Liver (tissue), 8 donors: ENCODE measurements at regions not wholly inside any gene's neighbourhood (a gene's known extent, or its start where the extent isn't known, plus 50 kb on each side); places are given as distances from the start of the nearest gene placed in this dataset.

Source experiments
- DNase-seq: peaks from one replicate; pipeline ENCODE4 v3.0.0-alpha.2; 2017; ENCODE audit warnings: low spot score
- H3K27ac ChIP-seq, 2 donors: one replicate each; pipeline ENCODE4 v1.7.0; 2013; ENCODE audit warnings: inconsistent platforms in 2 of 2, low read length in 2 of 2, control low read depth in 1 of 2, low read depth in 1 of 2, mild to moderate bottlenecking in 1 of 2
- H3K27me3 ChIP-seq, 4 donors: one replicate each; pipeline versions ENCODE4 v1.6.1 to v1.7.0; 2013; ENCODE audit warnings: low read length in 3 of 4, inconsistent platforms in 1 of 4, mild to moderate bottlenecking in 1 of 4, moderate library complexity in 1 of 4; ENCODE audit not compliant: control insufficient read depth in 4 of 4, insufficient read depth in 4 of 4
- H3K36me3 ChIP-seq, 4 donors: one replicate each; pipeline versions ENCODE4 v1.6.1 to v1.7.0; 2013; ENCODE audit warnings: low read length in 3 of 4, mild to moderate bottlenecking in 3 of 4, low read depth in 1 of 4, moderate library complexity in 1 of 4; ENCODE audit not compliant: control insufficient read depth in 4 of 4, insufficient read depth in 3 of 4
- H3K4me1 ChIP-seq, 4 donors: one replicate each; pipeline versions ENCODE4 v1.6.1 to v1.7.0; 2013; ENCODE audit warnings: low read length in 3 of 4, mild to moderate bottlenecking in 3 of 4, moderate library complexity in 1 of 4; ENCODE audit not compliant: control insufficient read depth in 4 of 4, insufficient read depth in 4 of 4
- H3K4me3 ChIP-seq, 3 donors: one replicate each; pipeline versions ENCODE4 v1.6.1 to v1.7.0; 2013; ENCODE audit warnings: low read length in 3 of 3, control low read depth in 1 of 3, low read depth in 1 of 3, mild to moderate bottlenecking in 1 of 3
- H3K9ac ChIP-seq, 2 donors: one replicate each; pipeline ENCODE4 v1.7.0; 2013; ENCODE audit warnings: low read length in 2 of 2, mild to moderate bottlenecking in 2 of 2, moderate library complexity in 2 of 2, control low read depth in 1 of 2, low read depth in 1 of 2
- H3K9me3 ChIP-seq, 4 donors: one replicate each; pipeline versions ENCODE4 v1.6.1 to v1.7.0; 2013; ENCODE audit warnings: low read length in 3 of 4; ENCODE audit not compliant: control insufficient read depth in 4 of 4
- EGR1 ChIP-seq, 2 donors: IDR thresholded peaks; 2 replicates each; pipeline ENCODE4 v1.6.1; 2016 to 2018; ENCODE audit warnings: antibody characterized with exemption in 2 of 2, low read depth in 2 of 2
- FOXA1 ChIP-seq: IDR thresholded peaks from 2 replicates; pipeline ENCODE4 v1.6.1; 2016; ENCODE audit warnings: antibody characterized with exemption
- FOXA2 ChIP-seq: IDR thresholded peaks from 2 replicates; pipeline ENCODE4 v1.6.1; 2016; ENCODE audit warnings: antibody characterized with exemption
- GABPA ChIP-seq, 2 donors: IDR thresholded peaks in 1 of 2; conservative IDR thresholded peaks in 1 of 2; 2 replicates each; pipeline ENCODE4 v1.6.1; 2016; ENCODE audit warnings: antibody characterized with exemption in 2 of 2, mild to moderate bottlenecking in 1 of 2, moderate library complexity in 1 of 2
- HNF4A ChIP-seq, 2 donors: conservative IDR thresholded peaks; 2 replicates each; pipeline ENCODE4 v1.6.1; 2016; ENCODE audit warnings: antibody characterized with exemption in 2 of 2, mild to moderate bottlenecking in 2 of 2
- HNF4G ChIP-seq: IDR thresholded peaks from 2 replicates; pipeline ENCODE4 v1.6.1; 2016; ENCODE audit warnings: antibody characterized with exemption
- JUND ChIP-seq, 2 donors: IDR thresholded peaks; 2 replicates each; pipeline ENCODE4 v1.6.1; 2016; ENCODE audit warnings: antibody characterized with exemption in 2 of 2
- NR2F2 ChIP-seq: IDR thresholded peaks from 2 replicates; pipeline ENCODE4 v1.6.1; 2016; ENCODE audit warnings: antibody characterized with exemption
- RAD21 ChIP-seq, 2 donors: IDR thresholded peaks; 2 replicates each; pipeline ENCODE4 v1.6.1; 2016; ENCODE audit warnings: antibody characterized with exemption in 2 of 2, mild to moderate bottlenecking in 2 of 2
- RXRA ChIP-seq, 2 donors: IDR thresholded peaks; 2 replicates each; pipeline ENCODE4 v1.6.1; 2017 to 2018; ENCODE audit warnings: antibody characterized with exemption in 2 of 2, mild to moderate bottlenecking in 1 of 2
- SP1 ChIP-seq: IDR thresholded peaks from 2 replicates; pipeline ENCODE4 v1.6.1; 2018; ENCODE audit warnings: antibody characterized with exemption, mild to moderate bottlenecking
- TAF1 ChIP-seq: conservative IDR thresholded peaks from 2 replicates; pipeline ENCODE4 v1.6.1; 2016; ENCODE audit warnings: antibody characterized with exemption, mild to moderate bottlenecking
- YY1 ChIP-seq: IDR thresholded peaks from 2 replicates; pipeline ENCODE4 v1.6.1; 2016; ENCODE audit warnings: antibody characterized with exemption, mild to moderate bottlenecking
- WGBS: extraction: QIAGEN DNeasy Blood & Tissue Kit; methylation state at CpG from one replicate; pipeline ENCODE4 v1.1.7; 2013; 5-methylcytosine and 5-hydroxymethylcytosine counted together
- TF ChIP-seq, protein P1 (sequence below): IDR thresholded peaks from 2 replicates; pipeline ENCODE4 v1.6.1; 2016; ENCODE audit warnings: antibody characterized with exemption
- TF ChIP-seq, protein P2 (sequence below): IDR thresholded peaks from 2 replicates; pipeline ENCODE4 v1.6.1; 2016; ENCODE audit warnings: antibody characterized with exemption, mild to moderate bottlenecking
- TF ChIP-seq, protein P3 (sequence below): fragments of 150-350 bp; IDR thresholded peaks from 2 replicates; pipeline ENCODE4 v1.5.1; 2017; ENCODE audit warnings: improper control_type of control experiment, low read depth, low read length; ENCODE audit not compliant: missing input control
- TF ChIP-seq, protein P4 (sequence below): IDR thresholded peaks from 2 replicates; pipeline ENCODE4 v1.6.1; 2016; ENCODE audit warnings: antibody characterized with exemption
- TF ChIP-seq, protein P5 (sequence below): IDR thresholded peaks from 2 replicates; pipeline ENCODE4 v1.6.1; 2016; ENCODE audit warnings: antibody characterized with exemption
- donor health status: healthy.
- donor health status: healthy.
- donor health status: healthy.
- donor health status: healthy.
- donor health status: healthy.

DNA sequence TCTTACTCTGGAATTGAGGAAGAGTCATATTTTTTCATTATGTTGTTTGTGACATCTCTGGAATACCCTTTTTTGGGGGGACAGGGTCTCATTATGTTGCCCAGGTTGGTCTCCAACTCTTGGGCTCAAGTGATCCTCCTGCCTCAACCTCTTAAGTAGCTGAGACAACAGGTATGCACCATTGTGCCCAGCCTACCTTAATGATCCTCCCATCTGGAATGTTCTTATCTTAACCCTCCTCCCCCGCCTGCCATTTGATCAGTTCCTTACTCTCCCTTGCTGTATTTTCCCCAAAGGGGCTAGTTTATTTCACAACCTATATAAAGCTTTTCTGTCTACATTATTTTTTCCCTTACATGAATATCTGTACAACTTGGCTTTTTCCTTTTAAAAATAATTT, 594.7 kb downstream of the METTL15 start:
- no peak overlapping the region for H3K27ac ChIP-seq
- no peak overlapping the region for H3K4me3 ChIP-seq
- H3K4me1 ChIP-seq = no peaks in the 10 kb centered on the region
- no peaks in the 10 kb centered on the region for H3K9me3 ChIP-seq
- DNase-seq = no peak
- H3K36me3 ChIP-seq = no peaks in the 10 kb centered on the region
- 83% methylated on average over 1 of the region's 1 CpG for WGBS
- TF ChIP-seq GABPA (IDR thresholded peaks at IDR 0.05 in 1 of 2, conservative IDR thresholded peaks at IDR 0.05 in 1 of 2) (no peak), HNF4A (conservative IDR thresholded peaks at IDR 0.05) (no peak), JUND (IDR thresholded peaks at IDR 0.05) (no peak), SP1 (no peak), HNF4G (no peak), TAF1 (no peak), RAD21 (IDR thresholded peaks at IDR 0.05) (no peak), RXRA (IDR thresholded peaks at IDR 0.05) (no peak), EGR1 (IDR thresholded peaks at IDR 0.05; ENCODE audit: low read depth in 2 of 2) (no peak), FOXA2 (no peak), YY1 (no peak), FOXA1 (no peak), NR2F2 (no peak)
- TF ChIP-seq, protein P1, sequence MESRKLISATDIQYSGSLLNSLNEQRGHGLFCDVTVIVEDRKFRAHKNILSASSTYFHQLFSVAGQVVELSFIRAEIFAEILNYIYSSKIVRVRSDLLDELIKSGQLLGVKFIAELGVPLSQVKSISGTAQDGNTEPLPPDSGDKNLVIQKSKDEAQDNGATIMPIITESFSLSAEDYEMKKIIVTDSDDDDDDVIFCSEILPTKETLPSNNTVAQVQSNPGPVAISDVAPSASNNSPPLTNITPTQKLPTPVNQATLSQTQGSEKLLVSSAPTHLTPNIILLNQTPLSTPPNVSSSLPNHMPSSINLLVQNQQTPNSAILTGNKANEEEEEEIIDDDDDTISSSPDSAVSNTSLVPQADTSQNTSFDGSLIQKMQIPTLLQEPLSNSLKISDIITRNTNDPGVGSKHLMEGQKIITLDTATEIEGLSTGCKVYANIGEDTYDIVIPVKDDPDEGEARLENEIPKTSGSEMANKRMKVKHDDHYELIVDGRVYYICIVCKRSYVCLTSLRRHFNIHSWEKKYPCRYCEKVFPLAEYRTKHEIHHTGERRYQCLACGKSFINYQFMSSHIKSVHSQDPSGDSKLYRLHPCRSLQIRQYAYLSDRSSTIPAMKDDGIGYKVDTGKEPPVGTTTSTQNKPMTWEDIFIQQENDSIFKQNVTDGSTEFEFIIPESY = no peak
- TF ChIP-seq, protein P2, sequence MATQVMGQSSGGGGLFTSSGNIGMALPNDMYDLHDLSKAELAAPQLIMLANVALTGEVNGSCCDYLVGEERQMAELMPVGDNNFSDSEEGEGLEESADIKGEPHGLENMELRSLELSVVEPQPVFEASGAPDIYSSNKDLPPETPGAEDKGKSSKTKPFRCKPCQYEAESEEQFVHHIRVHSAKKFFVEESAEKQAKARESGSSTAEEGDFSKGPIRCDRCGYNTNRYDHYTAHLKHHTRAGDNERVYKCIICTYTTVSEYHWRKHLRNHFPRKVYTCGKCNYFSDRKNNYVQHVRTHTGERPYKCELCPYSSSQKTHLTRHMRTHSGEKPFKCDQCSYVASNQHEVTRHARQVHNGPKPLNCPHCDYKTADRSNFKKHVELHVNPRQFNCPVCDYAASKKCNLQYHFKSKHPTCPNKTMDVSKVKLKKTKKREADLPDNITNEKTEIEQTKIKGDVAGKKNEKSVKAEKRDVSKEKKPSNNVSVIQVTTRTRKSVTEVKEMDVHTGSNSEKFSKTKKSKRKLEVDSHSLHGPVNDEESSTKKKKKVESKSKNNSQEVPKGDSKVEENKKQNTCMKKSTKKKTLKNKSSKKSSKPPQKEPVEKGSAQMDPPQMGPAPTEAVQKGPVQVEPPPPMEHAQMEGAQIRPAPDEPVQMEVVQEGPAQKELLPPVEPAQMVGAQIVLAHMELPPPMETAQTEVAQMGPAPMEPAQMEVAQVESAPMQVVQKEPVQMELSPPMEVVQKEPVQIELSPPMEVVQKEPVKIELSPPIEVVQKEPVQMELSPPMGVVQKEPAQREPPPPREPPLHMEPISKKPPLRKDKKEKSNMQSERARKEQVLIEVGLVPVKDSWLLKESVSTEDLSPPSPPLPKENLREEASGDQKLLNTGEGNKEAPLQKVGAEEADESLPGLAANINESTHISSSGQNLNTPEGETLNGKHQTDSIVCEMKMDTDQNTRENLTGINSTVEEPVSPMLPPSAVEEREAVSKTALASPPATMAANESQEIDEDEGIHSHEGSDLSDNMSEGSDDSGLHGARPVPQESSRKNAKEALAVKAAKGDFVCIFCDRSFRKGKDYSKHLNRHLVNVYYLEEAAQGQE = no peak
- TF ChIP-seq, protein P3, sequence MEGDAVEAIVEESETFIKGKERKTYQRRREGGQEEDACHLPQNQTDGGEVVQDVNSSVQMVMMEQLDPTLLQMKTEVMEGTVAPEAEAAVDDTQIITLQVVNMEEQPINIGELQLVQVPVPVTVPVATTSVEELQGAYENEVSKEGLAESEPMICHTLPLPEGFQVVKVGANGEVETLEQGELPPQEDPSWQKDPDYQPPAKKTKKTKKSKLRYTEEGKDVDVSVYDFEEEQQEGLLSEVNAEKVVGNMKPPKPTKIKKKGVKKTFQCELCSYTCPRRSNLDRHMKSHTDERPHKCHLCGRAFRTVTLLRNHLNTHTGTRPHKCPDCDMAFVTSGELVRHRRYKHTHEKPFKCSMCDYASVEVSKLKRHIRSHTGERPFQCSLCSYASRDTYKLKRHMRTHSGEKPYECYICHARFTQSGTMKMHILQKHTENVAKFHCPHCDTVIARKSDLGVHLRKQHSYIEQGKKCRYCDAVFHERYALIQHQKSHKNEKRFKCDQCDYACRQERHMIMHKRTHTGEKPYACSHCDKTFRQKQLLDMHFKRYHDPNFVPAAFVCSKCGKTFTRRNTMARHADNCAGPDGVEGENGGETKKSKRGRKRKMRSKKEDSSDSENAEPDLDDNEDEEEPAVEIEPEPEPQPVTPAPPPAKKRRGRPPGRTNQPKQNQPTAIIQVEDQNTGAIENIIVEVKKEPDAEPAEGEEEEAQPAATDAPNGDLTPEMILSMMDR = no peak
- TF ChIP-seq, protein P4, sequence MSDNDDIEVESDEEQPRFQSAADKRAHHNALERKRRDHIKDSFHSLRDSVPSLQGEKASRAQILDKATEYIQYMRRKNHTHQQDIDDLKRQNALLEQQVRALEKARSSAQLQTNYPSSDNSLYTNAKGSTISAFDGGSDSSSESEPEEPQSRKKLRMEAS = no peak
- TF ChIP-seq, protein P5, sequence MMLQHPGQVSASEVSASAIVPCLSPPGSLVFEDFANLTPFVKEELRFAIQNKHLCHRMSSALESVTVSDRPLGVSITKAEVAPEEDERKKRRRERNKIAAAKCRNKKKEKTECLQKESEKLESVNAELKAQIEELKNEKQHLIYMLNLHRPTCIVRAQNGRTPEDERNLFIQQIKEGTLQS = no peak
- H3K9ac ChIP-seq = no peak overlapping the region
- no peaks in the 10 kb centered on the region for H3K27me3 ChIP-seq

DNA sequence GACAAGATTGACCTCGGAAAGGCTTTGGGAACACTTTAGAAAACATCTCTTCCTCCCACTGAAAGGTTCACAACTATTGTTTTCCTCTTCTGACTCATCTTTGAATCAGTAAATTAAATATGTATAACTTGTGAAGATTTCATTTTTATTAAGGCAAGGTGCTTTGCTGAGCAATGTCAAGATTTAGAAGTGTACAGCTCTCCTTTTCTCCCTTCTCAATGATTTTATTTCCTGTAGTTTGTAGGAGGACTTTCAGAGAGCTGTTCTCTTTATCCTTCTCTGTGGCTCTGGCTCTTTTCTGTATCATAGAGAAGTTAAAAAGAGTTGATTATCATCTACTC, 594.2 kb downstream of the METTL15 start:
- TF ChIP-seq TAF1 (no peak), YY1 (no peak), RAD21 (IDR thresholded peaks at IDR 0.05) (no peak), GABPA (IDR thresholded peaks at IDR 0.05 in 1 of 2, conservative IDR thresholded peaks at IDR 0.05 in 1 of 2) (no peak)
- TF ChIP-seq, protein P4 = no peak
- TF ChIP-seq, protein P2 = no peak
- DNase-seq = no peak
- WGBS = 84% methylated on average over 1 of the region's 1 CpG

More for the DNA sequence above, 594.2 kb downstream of the METTL15 start:
- H3K9ac ChIP-seq = no peak overlapping the region
- H3K4me3 ChIP-seq = no peak overlapping the region
- no peaks in the 10 kb centered on the region for H3K36me3 ChIP-seq
- no peaks in the 10 kb centered on the region for H3K9me3 ChIP-seq
- no peak overlapping the region for H3K27ac ChIP-seq
- no peaks in the 10 kb centered on the region for H3K4me1 ChIP-seq
- no peaks in the 10 kb centered on the region for H3K27me3 ChIP-seq
